Activated naive CD8-positive, alpha-beta T cell treated with anti-CD3 and anti-CD28 coated beads, Interleukin-2, amount 10 ng/mL, durations not matched to agents 7 days and 5 days (primary cell): ENCODE measurements at regions not wholly inside any gene's neighbourhood (a gene's known extent, or its start where the extent isn't known, plus 50 kb on each side); places are given as distances from the start of the nearest gene placed in this dataset.
"Not testable (repeated sequence)": the region's sequence is repeated elsewhere in the genome, so short reads cannot be mapped to it uniquely, and the experiment has no call there.

ENCODE experiments used
- ATAC-seq: fragments of 150-1000 bp; cut with Tn5 transposase; one replicate; pipeline ENCODE4 v1.10.0; 2021; ENCODE audit warnings: low read depth, moderate library complexity
- POLR2A ChIA-PET: fragments of 350-600 bp; sonication (Branson Sonifier 250); formaldehyde crosslinking; loops from one replicate; lab custom pipeline; 2021; ENCODE audit warnings: antibody characterized with exemption; lab: Charles Lee
- DNase-seq: peaks from one replicate; pipeline ENCODE4 v3.0.0; 2021
- H3K27ac Mint-ChIP-seq: one replicate; pipeline ENCODE4 v1.8.0; 2022; ENCODE audit warnings: mild to moderate bottlenecking, mixed read lengths
- H3K27me3 Mint-ChIP-seq: one replicate; pipeline ENCODE4 v1.8.0; 2022; ENCODE audit warnings: mild to moderate bottlenecking, moderate library complexity, mixed read lengths
- H3K36me3 Mint-ChIP-seq: one replicate; pipeline ENCODE4 v1.8.0; 2021; ENCODE audit warnings: mild to moderate bottlenecking, mixed read lengths
- H3K4me1 Mint-ChIP-seq: one replicate; pipeline ENCODE4 v1.8.0; 2021; ENCODE audit warnings: mixed read lengths
- H3K4me3 Mint-ChIP-seq: one replicate; pipeline ENCODE4 v1.8.0; 2022; ENCODE audit warnings: mild to moderate bottlenecking, moderate library complexity, mixed read lengths
- H3K9me3 Mint-ChIP-seq: one replicate; pipeline ENCODE4 v1.8.0; 2021; ENCODE audit warnings: mixed read lengths

- Mint-ChIP-seq H3K27me3 (no peaks in the 10 kb centered on the region), H3K36me3 (no peaks in the 10 kb centered on the region), H3K27ac (no peak overlapping the region), H3K9me3 (no peaks in the 10 kb centered on the region), H3K4me3 (no peak overlapping the region), H3K4me1 (no peaks in the 10 kb centered on the region)
- POLR2A ChIA-PET = no interaction called here
- DNase-seq (no peak), ATAC-seq (no peak)
These were observed 103.8 kb upstream of the PDE1A start for GRCh38 chr2:182530636-182531035.

GRCh38 chr2:182540252-182540651 lies 113.4 kb upstream of the PDE1A start:
- Mint-ChIP-seq H3K36me3 (no peaks in the 10 kb centered on the region), H3K27ac (no peak overlapping the region)

GRCh38 chr2:182541268-182541667 lies 114.4 kb upstream of the PDE1A start:
- no peak for DNase-seq
- peaks cover 7% of the 10 kb centered on the region for H3K27me3 Mint-ChIP-seq
- POLR2A ChIA-PET = no interaction called here
- ATAC-seq = no peak
- H3K9me3 Mint-ChIP-seq = no peaks in the 10 kb centered on the region
- no peak overlapping the region for H3K27ac Mint-ChIP-seq
- no peak overlapping the region for H3K4me3 Mint-ChIP-seq
- no peaks in the 10 kb centered on the region for H3K36me3 Mint-ChIP-seq
- peaks cover 3% of the 10 kb centered on the region for H3K4me1 Mint-ChIP-seq

More at GRCh38 chr2:182540252-182540651, 113.4 kb upstream of the PDE1A start:
- H3K9me3 Mint-ChIP-seq = no peaks in the 10 kb centered on the region
- POLR2A ChIA-PET = no interaction called here
- no peak for DNase-seq
- H3K27me3 Mint-ChIP-seq = peaks cover 6% of the 10 kb centered on the region
- ATAC-seq = no peak
- peaks cover 3% of the 10 kb centered on the region for H3K4me1 Mint-ChIP-seq
- H3K4me3 Mint-ChIP-seq = no peak overlapping the region

- DNase-seq = no peak
- POLR2A ChIA-PET = no interaction called here
- no peak overlapping the region for H3K4me3 Mint-ChIP-seq
- no peaks in the 10 kb centered on the region for H3K36me3 Mint-ChIP-seq
- no peak for ATAC-seq
- no peak overlapping the region for H3K27ac Mint-ChIP-seq
- H3K4me1 Mint-ChIP-seq = peaks cover 3% of the 10 kb centered on the region
- H3K27me3 Mint-ChIP-seq = peaks cover 7% of the 10 kb centered on the region
- H3K9me3 Mint-ChIP-seq = no peaks in the 10 kb centered on the region
These were observed 115.8 kb upstream of the PDE1A start for GRCh38 chr2:182542501-182543258.

GRCh38 chr2:182543741-182544525 lies 117.1 kb upstream of the PDE1A start:
- DNase-seq (no peak), ATAC-seq (no peak)
- Mint-ChIP-seq H3K4me1 (peaks cover 3% of the 10 kb centered on the region), H3K27me3 (peaks cover 7% of the 10 kb centered on the region), H3K36me3 (no peaks in the 10 kb centered on the region), H3K9me3 (no peaks in the 10 kb centered on the region), H3K27ac (no peak overlapping the region), H3K4me3 (no peak overlapping the region)
- POLR2A ChIA-PET = no interaction called here

- Mint-ChIP-seq H3K9me3 (no peaks in the 10 kb centered on the region), H3K36me3 (no peaks in the 10 kb centered on the region), H3K4me1 (peaks cover 3% of the 10 kb centered on the region), H3K4me3 (no peak overlapping the region), H3K27ac (no peak overlapping the region), H3K27me3 (peaks cover 9% of the 10 kb centered on the region)
- no peak for ATAC-seq
- no peak for DNase-seq
- POLR2A ChIA-PET = no interaction called here
These were observed 118.8 kb upstream of the PDE1A start for GRCh38 chr2:182545420-182546167.

GRCh38 chr2:182548031-182548950 lies 121.5 kb upstream of the PDE1A start:
- no peak for DNase-seq
- ATAC-seq = no peak
- POLR2A ChIA-PET = no interaction called here
- H3K4me3 Mint-ChIP-seq = no peak overlapping the region
- no peaks in the 10 kb centered on the region for H3K4me1 Mint-ChIP-seq
- no peaks in the 10 kb centered on the region for H3K9me3 Mint-ChIP-seq
- no peak overlapping the region for H3K27ac Mint-ChIP-seq
- H3K27me3 Mint-ChIP-seq = peaks cover 9% of the 10 kb centered on the region
- no peaks in the 10 kb centered on the region for H3K36me3 Mint-ChIP-seq

- Mint-ChIP-seq H3K4me1 (no peaks in the 10 kb centered on the region), H3K9me3 (no peaks in the 10 kb centered on the region), H3K36me3 (no peaks in the 10 kb centered on the region), H3K27me3 (peaks cover 8% of the 10 kb centered on the region), H3K27ac (no peak overlapping the region), H3K4me3 (no peak overlapping the region)
- no peak for DNase-seq
- POLR2A ChIA-PET = no interaction called here
- ATAC-seq = no peak
These were observed 123.4 kb upstream of the PDE1A start for GRCh38 chr2:182550234-182550633.

- POLR2A ChIA-PET, H3K27ac Mint-ChIP-seq, H3K4me3 Mint-ChIP-seq, ATAC-seq, H3K9me3 Mint-ChIP-seq, DNase-seq, H3K4me1 Mint-ChIP-seq, H3K36me3 Mint-ChIP-seq, H3K27me3 Mint-ChIP-seq: not testable (repeated sequence)
These were observed 125.4 kb upstream of the PDE1A start for GRCh38 chr2:182552232-182552631.

GRCh38 chr2:182552785-182553184 lies 125.9 kb upstream of the PDE1A start:
- ATAC-seq, POLR2A ChIA-PET, H3K4me1 Mint-ChIP-seq: not testable (repeated sequence)

GRCh38 chr2:182553483-182553882 lies 126.6 kb upstream of the PDE1A start:
- H3K4me3 Mint-ChIP-seq = no peak overlapping the region
- H3K9me3 Mint-ChIP-seq = no peaks in the 10 kb centered on the region
- ATAC-seq = no peak
- H3K27ac Mint-ChIP-seq = no peak overlapping the region
- POLR2A ChIA-PET = no interaction called here
- no peaks in the 10 kb centered on the region for H3K36me3 Mint-ChIP-seq
- peaks cover 7% of the 10 kb centered on the region for H3K27me3 Mint-ChIP-seq
- no peak for DNase-seq
- H3K4me1 Mint-ChIP-seq = no peaks in the 10 kb centered on the region

More at GRCh38 chr2:182552785-182553184, 125.9 kb upstream of the PDE1A start:
- DNase-seq, H3K27ac Mint-ChIP-seq, H3K4me3 Mint-ChIP-seq, H3K36me3 Mint-ChIP-seq, H3K27me3 Mint-ChIP-seq, H3K9me3 Mint-ChIP-seq: not testable (repeated sequence)

- POLR2A ChIA-PET = no interaction called here
- DNase-seq = no peak
- peaks cover 2% of the 10 kb centered on the region for H3K27me3 Mint-ChIP-seq
- H3K4me3 Mint-ChIP-seq = no peak overlapping the region
- no peaks in the 10 kb centered on the region for H3K9me3 Mint-ChIP-seq
- no peak overlapping the region for H3K27ac Mint-ChIP-seq
- no peaks in the 10 kb centered on the region for H3K4me1 Mint-ChIP-seq
- no peaks in the 10 kb centered on the region for H3K36me3 Mint-ChIP-seq
- ATAC-seq = no peak
These were observed 128.1 kb upstream of the PDE1A start for GRCh38 chr2:182554950-182555349.

GRCh38 chr2:182558564-182558963 lies 131.7 kb upstream of the PDE1A start:
- peaks cover 4% of the 10 kb centered on the region for H3K9me3 Mint-ChIP-seq
- H3K4me1 Mint-ChIP-seq = no peaks in the 10 kb centered on the region
- no peak overlapping the region for H3K4me3 Mint-ChIP-seq
- ATAC-seq = no peak
- no peaks in the 10 kb centered on the region for H3K36me3 Mint-ChIP-seq
- no peak overlapping the region for H3K27ac Mint-ChIP-seq
- H3K27me3 Mint-ChIP-seq = no peaks in the 10 kb centered on the region
- POLR2A ChIA-PET = no interaction called here
- DNase-seq = no peak
